Neural crest cell (in vitro differentiated cells): ENCODE measurements at regions not wholly inside any gene's neighbourhood (a gene's known extent, or its start where the extent isn't known, plus 50 kb on each side); places are given as distances from the start of the nearest gene placed in this dataset.
A peak's percentile ranks its signal among the peaks of the same experiment; 100 is the strongest.

Source experiments
- DNase-seq: peaks from one replicate; pipeline ENCODE4 v3.0.0; 2021; ENCODE audit warnings: low read depth, mixed read lengths, low spot score
- H3K27ac Mint-ChIP-seq: one replicate; pipeline ENCODE4 v1.8.0; 2021; ENCODE audit warnings: mild to moderate bottlenecking, mixed read lengths; ENCODE audit not compliant: unreplicated experiment
- H3K27me3 Mint-ChIP-seq: 2 replicates; pipeline ENCODE4 v1.8.0; 2021; ENCODE audit warnings: low read depth, mild to moderate bottlenecking, mixed read lengths
- H3K36me3 Mint-ChIP-seq: 2 replicates; pipeline ENCODE4 v1.8.0; 2021; ENCODE audit warnings: low read depth, mild to moderate bottlenecking, mixed read lengths
- H3K4me1 Mint-ChIP-seq: 2 replicates; pipeline ENCODE4 v1.8.0; 2021; ENCODE audit warnings: mixed read lengths
- H3K4me3 Mint-ChIP-seq: one replicate; pipeline ENCODE4 v1.8.0; 2021; ENCODE audit warnings: mild to moderate bottlenecking, mixed read lengths
- H3K9me3 Mint-ChIP-seq: 2 replicates; pipeline ENCODE4 v1.8.0; 2021; ENCODE audit warnings: mixed read lengths
- TF ChIP-seq, protein P1 (sequence below): fragments of 200-600 bp; sonication (generic); conservative IDR thresholded peaks from 2 replicates; pipeline ENCODE4 v1.5.0; 2021; ENCODE audit warnings: antibody characterized with exemption, mild to moderate bottlenecking

- Mint-ChIP-seq H3K27ac (no peak overlapping the region), H3K9me3 (peaks cover 3% of the 10 kb centered on the region), H3K4me3 (no peak overlapping the region), H3K4me1 (peaks cover 18% of the 10 kb centered on the region), H3K36me3 (no peaks in the 10 kb centered on the region), H3K27me3 (no peaks in the 10 kb centered on the region)
- no peak for DNase-seq
- TF ChIP-seq, protein P1, sequence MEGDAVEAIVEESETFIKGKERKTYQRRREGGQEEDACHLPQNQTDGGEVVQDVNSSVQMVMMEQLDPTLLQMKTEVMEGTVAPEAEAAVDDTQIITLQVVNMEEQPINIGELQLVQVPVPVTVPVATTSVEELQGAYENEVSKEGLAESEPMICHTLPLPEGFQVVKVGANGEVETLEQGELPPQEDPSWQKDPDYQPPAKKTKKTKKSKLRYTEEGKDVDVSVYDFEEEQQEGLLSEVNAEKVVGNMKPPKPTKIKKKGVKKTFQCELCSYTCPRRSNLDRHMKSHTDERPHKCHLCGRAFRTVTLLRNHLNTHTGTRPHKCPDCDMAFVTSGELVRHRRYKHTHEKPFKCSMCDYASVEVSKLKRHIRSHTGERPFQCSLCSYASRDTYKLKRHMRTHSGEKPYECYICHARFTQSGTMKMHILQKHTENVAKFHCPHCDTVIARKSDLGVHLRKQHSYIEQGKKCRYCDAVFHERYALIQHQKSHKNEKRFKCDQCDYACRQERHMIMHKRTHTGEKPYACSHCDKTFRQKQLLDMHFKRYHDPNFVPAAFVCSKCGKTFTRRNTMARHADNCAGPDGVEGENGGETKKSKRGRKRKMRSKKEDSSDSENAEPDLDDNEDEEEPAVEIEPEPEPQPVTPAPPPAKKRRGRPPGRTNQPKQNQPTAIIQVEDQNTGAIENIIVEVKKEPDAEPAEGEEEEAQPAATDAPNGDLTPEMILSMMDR = no peak
These were observed 426.1 kb upstream of the KLF12 start for GRCh38 chr13:74560325-74560724.

GRCh38 chr13:74557870-74558269 lies 423.7 kb upstream of the KLF12 start:
- TF ChIP-seq, protein P1 = no peak
- H3K4me3 Mint-ChIP-seq = no peak overlapping the region
- no peaks in the 10 kb centered on the region for H3K36me3 Mint-ChIP-seq
- H3K9me3 Mint-ChIP-seq = no peaks in the 10 kb centered on the region
- H3K27me3 Mint-ChIP-seq = no peaks in the 10 kb centered on the region
- H3K4me1 Mint-ChIP-seq = peaks cover 25% of the 10 kb centered on the region
- no peak for DNase-seq
- H3K27ac Mint-ChIP-seq = no peak overlapping the region

- peak overlapping the region; percentile 8 for H3K27ac Mint-ChIP-seq
- no peaks in the 10 kb centered on the region for H3K27me3 Mint-ChIP-seq
- H3K4me1 Mint-ChIP-seq = peaks cover 16% of the 10 kb centered on the region
- no peak for DNase-seq
- no peak overlapping the region for H3K4me3 Mint-ChIP-seq
- no peaks in the 10 kb centered on the region for H3K9me3 Mint-ChIP-seq
- no peaks in the 10 kb centered on the region for H3K36me3 Mint-ChIP-seq
- TF ChIP-seq, protein P1 = no peak
These were observed 421.6 kb upstream of the KLF12 start for GRCh38 chr13:74555651-74556420.

- Mint-ChIP-seq H3K27ac (peak overlapping the region; percentile 68), H3K4me1 (peaks cover 16% of the 10 kb centered on the region), H3K36me3 (no peaks in the 10 kb centered on the region), H3K27me3 (no peaks in the 10 kb centered on the region), H3K9me3 (no peaks in the 10 kb centered on the region), H3K4me3 (no peak overlapping the region)
- TF ChIP-seq, protein P1 = no peak
- DNase-seq = no peak
These were observed 421.0 kb upstream of the KLF12 start for GRCh38 chr13:74555276-74555625.

DNA sequence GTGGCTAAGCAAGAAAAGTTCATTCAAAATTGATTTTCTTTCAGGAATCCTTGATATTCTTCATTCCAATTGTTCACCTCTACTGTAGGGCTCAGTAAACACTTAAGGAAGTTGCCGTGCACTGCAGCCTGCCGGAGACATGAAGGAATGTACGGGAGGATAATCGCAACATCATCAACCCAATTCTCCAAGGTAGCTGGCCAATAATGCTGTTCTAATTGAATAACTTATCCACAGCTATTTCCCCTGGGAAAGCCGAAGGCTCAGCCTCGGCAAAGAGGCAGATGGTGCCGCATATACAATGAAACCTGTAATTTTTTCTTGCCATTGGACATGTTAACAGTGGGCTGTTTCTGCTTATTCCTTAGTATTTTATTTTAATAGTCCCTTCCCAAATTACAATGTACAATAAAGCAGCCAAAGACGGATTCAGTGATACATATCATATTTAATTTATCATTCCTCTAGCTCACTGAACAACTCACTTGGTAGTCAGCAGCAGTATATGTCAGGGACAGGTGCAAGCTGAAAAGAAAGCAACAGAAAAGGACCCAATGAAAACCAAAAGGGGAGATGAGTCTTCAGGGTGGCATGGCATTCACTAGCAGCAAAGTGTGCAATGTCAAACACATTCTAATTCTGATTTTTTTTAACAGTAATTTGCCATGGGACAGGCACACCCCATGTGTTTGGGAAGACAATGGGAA lies 420.5 kb upstream of the KLF12 start:
- Mint-ChIP-seq H3K27ac (no peak overlapping the region), H3K36me3 (no peaks in the 10 kb centered on the region), H3K4me3 (no peak overlapping the region), H3K9me3 (no peaks in the 10 kb centered on the region), H3K4me1 (peaks cover 16% of the 10 kb centered on the region), H3K27me3 (no peaks in the 10 kb centered on the region)
- no peak for DNase-seq
- TF ChIP-seq, protein P1 = no peak
